RCC 7860 (cell line): ENCODE measurements at regions not wholly inside any gene's neighbourhood (a gene's known extent, or its start where the extent isn't known, plus 50 kb on each side); places are given as distances from the start of the nearest gene placed in this dataset.
"Not testable (repeated sequence)": the region's sequence is repeated elsewhere in the genome, so short reads cannot be mapped to it uniquely, and the experiment has no call there.

Source experiments
- DNase-seq: peaks from one replicate; pipeline ENCODE4 v3.0.0-alpha.2; 2015; ENCODE audit warnings: low spot score
- FAIRE-seq: peaks from 2 replicates; lab custom pipeline; 2012; peaks lifted over from hg19 to GRCh38; lab: Jason Lieb, UNC

DNA sequence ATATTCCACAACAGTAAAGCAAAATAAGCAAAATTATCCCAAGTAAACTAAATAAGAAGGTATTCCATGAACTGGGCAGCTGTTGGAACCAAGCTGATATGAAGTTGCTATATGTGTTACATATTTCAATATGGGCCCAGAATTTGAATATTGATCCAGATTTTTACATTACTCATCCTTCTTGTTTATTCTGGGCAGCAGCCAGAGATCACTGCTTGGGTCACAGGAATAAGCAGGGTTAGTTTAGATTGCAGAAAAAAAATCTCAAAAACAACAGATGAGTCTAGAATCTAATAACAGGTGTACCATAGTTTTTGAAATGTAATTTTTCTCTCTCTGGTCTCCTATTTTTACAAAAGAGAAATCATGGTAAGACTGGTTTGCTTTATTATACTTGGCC, 171.5 kb upstream of the NAMPT start:
- DNase-seq: no peak
- no peak for FAIRE-seq

DNA sequence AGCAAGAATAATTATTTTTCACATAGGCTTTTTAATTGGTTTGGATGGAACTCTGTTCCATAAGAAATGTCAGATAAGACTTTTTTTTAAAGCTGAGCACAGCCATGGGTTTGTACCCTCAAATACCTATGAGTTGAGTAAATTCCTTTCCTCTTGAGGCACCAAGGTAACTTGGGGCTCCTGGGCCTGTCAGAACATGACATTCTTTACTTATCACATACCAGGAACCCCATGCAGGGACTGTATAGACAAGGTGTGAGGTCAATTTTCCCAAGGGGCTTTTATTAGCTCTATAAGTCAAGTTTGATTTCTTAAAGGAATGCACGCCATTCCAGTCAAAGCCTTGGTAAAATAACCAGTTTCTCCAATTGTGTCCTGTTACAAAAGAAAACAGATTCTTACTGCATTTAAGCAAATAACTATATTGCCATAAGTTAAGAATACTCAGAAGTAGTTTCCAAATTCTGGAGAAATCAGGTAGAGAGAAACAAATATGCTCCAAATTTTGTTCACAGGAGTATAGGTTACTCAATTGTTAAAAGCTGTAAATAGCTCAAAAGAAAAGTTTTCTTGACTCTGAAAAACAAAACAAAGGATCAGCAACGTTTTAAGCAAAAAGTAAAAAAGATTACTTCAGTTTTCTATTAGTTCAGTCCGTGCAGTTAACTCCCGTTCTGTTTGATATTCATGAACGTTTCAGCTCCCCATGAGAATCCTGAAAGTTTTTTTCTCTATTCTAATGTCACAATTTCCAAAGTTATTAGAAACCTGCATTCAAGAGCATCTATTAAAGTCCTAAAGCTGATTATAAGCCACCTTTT, 167.5 kb upstream of the NAMPT start:
- FAIRE-seq (no peak), DNase-seq (no peak)

DNA sequence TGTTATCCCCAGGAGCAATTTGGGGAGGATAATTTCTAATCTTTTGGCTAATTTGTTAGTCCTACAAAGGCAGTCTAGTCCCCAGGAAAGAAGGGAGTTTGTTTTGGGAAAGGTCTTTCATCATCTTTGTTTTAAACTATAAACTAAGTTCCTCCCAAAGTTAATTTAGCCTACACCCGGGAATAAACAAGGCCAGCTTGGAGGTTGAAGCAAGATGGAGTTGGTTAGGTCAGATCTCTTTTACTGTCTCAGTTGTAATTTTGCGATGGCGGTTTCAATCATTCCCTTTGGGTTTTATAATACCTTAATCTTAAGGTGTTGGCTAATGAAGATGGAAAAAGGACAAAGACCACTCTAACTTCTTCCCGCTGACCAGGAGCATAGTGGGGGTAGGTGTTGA, 166.4 kb upstream of the NAMPT start:
- no peak for DNase-seq
- no peak for FAIRE-seq

DNA sequence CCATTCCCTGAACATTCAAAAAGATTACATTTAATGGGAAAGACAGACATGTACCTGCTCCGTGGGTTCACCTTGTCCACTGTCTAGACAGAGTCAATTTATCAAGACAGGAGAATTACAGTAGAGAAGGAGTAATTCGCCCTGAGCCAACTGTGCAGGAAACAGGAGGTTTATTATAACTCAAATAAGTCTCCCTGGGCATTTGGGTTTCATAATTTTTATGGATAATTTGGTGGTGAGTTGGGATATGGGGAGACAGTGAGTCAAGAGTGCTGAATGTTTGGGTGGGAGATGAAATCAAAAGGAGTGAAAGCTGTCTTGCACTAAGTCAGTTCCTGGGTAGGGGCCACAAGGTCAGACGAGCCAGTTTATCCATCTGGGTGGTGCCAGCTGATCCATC, 165.9 kb upstream of the NAMPT start:
- FAIRE-seq: no peak
- no peak for DNase-seq

DNA sequence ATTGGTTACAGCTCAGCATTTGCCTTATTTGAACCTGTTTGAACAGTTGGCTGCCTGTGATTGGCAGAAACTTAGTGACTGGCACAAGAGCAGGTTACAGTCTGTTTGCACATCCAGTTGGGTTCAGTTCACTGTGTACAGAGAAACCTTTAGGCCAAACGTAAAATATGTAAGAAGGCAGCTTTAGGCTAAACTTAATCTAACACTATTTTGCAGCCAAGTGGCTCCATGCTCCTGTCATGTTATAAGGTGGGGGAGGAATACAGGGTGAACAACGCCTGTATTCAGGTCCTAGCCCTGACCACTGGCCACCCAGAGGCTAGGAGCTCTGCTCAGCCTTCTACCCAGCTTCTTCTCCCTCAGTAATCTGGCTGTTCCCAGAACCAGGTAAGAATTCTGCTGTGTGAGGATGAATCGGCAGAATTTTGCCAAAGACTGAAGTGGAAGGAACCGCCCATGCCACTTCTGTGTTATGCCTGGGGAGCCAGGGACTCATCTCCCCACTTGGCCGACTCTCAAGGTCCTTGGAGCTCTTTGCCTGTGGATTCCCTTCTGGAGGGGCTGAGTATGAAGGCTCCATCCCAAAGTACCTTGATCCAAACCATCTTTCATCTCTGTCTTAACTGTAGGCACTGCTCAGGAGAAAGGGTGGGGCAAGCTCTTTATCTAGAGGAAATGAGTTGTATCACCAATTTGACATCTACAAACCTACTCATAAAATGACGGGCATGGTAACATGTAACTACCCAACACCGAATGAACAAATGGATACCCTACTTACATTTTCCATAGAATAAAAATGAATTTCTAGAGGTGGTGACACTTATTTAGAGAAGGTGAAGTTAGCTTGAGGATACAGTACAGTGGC, 164.4 kb upstream of the NAMPT start:
- FAIRE-seq (no peak), DNase-seq (no peak)

DNA sequence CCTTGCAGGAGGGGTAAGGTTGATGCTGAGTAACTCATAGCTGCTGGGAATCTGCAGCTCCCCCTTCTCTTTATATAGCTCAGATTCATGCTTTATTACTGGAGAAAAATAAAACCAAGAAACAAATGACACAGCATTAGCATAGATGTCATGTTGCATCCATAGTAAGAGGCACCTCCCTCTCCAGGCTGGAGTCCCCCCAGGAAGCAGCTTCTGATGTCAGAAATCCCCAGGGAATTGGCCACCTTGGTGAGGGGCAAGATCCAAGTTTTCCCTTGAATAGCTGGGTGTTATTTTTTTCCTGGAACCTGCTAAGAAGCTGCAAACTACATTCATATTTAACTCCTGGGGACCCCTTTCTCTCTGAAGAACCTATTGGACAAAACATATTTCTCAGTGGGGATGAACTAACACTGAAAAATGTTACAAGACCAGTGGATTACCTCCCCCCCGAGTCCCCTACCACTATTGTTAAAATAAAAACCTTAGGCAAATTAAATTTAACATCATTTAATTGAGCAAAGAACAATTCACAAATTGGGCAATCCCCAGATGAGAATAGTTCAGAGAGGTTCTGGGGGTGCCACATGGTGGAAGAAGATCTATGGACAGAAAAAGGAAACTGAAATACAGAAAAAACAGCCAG, 163.7 kb upstream of the NAMPT start:
- no peak for DNase-seq
- FAIRE-seq: no peak

DNA sequence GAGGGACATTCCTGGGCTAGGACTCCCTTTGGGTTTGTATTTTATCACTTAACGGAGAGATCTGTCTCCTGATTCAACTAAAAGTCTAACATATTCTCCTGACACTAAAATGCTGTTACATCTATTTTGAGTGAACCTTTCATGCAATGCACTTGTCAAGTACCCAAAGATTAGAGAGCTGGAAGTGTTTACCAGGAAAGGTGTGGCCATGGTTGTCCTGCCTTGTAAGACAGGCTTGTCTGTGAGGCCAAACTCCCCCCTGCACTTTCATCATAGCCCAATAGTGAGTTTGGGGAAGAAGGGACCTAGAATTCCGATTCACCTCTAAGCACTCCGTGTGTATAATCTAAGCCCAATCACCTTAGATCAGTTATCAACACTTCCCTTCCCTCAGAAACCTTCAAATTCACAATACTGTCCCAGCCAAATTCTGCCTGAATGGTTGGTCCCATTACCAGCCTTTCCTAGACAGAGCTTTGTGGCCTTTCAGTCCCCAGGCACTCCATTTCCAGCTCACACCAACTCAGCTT, 162.6 kb upstream of the NAMPT start:
- FAIRE-seq (no peak), DNase-seq (no peak)

DNA sequence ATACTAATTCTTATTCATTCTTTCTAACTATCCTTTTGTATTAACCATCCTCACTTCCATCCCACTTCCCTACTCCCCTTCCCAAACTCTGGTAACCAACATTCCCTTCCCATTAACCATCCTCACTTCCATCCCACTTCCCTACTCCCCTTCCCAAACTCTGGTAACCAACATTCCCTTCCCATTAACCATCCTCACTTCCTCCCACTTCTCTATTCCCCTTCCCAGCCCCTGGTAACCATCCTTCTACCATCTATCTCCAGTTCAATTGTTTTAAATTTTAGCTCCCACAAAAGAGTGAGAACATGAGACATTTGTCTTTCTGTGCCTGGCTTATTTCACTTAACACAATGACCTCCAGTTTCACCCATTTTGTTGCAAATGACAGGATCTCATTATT, 160.6 kb upstream of the NAMPT start:
- not testable (repeated sequence) for DNase-seq, FAIRE-seq

DNA sequence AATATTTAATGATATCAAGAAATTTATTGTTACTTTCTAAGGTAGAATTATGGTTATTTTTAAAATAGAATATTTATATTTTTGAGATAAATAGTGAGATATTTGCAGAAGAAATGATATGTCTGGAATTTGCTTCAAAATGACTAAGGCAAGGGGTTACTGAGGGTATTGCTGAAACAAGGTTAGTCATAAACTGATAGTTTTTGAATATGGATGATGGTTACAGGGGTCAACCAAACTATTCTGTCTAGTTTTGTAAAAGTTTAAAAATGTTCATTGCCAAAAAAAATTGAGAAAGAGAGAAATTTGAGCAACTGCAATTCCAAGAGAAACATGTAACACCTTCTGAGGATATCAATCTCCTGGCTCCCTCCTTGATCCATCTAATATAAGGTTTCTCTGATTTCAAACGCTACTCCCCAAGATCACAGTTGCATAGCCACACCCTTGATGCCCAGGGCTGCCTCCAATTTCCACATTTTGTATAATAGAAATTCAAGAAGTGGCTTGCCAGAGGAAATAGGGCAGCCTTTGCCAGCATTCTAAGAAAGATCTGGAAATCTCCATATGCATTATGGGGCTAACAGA, 159.4 kb upstream of the NAMPT start:
- FAIRE-seq (peak; percentile 69), DNase-seq (no peak)

DNA sequence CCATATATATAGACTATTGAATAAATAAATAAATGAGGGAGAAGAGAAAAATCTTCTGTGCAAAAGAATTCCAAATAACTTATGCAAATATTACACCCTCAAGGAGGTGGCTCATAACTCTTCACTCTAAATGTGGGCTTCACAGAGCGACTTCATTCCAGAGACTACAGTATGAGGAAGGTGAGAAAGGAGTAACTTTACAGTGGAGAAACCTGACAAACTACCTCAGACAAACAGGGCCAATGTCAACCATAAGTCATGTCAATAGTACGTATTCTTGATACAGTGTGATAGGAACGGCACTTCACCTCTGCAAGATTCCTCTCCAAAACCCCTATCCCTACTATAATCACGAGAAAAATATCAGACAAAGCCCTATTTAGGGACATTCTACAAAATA, 158.4 kb upstream of the NAMPT start:
- DNase-seq (no peak), FAIRE-seq (no peak)

DNA sequence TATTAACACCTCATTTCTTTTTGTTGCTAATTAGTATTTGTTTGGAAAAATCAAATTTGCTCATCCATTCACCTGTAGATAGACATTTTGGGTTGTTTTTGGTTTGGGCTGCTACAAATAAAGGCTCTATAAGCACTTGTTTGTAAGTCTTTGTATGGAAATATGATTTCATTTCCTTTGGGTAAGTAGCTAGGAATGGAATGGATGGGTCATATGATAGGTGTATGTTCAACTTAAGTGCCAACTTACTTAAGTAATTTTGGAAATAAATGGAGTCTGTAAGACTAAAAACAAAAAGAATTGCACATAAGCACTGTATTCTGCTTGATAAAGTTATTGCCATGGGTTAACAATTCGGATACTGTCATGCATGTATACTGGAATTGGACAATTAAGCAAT, 157.7 kb upstream of the NAMPT start:
- FAIRE-seq: no peak
- no peak for DNase-seq

DNA sequence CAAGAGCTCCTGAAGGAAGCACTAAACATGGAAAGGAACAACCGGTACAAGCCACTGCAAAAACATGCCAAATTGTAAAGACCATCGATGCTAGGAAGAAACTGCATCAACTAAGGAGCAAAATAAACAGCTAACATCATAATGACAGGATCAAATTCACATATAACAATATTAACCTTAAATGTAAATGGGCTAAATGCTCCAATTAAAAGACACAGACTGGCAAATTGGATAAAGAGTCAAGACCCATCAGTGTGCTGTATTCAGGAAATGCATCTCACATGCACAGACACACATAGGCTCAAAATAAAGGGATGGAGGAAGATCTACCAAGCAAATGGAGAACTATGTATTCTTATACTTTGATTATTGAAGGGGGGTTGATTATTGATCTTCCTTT, 156.6 kb upstream of the NAMPT start:
- not testable (repeated sequence) for DNase-seq, FAIRE-seq

DNA sequence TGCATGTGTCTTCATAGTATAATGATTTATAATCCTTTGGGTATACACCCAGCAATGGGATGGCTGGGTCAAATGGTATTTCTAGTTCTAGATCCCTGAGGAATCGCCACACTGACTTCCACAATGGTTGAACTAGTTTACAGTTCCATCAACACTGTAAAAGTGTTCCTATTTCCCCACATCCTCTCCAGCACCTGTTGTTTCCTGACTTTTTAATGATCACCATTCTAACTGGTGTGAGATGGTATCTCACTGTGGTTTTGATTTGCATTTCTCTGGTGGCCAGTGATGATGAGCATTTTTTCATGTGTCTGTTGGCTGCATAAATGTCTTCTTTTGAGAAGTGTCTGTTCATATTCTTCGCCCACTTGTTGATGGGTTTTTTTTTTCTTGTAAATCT, 152.2 kb upstream of the NAMPT start:
- not testable (repeated sequence) for FAIRE-seq, DNase-seq

DNA sequence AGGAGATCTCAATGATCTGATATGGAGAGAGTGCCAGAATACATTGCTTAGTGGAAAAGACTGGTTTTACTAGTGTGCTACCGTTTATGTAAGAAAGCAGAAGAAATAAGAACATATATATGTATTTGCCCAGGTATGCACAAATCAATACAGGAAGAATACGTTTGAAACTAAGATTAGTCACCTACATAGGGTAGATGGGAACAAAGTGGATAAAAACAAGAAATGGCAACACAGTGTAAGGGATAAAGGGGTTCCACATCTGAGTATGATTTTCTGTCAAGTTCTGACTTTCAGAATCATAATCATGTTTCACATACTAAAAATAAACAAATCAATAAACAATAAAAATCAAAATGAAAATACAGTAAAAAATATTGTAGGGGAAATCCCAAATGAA, 148.6 kb upstream of the NAMPT start:
- no peak for DNase-seq
- FAIRE-seq: no peak

DNA sequence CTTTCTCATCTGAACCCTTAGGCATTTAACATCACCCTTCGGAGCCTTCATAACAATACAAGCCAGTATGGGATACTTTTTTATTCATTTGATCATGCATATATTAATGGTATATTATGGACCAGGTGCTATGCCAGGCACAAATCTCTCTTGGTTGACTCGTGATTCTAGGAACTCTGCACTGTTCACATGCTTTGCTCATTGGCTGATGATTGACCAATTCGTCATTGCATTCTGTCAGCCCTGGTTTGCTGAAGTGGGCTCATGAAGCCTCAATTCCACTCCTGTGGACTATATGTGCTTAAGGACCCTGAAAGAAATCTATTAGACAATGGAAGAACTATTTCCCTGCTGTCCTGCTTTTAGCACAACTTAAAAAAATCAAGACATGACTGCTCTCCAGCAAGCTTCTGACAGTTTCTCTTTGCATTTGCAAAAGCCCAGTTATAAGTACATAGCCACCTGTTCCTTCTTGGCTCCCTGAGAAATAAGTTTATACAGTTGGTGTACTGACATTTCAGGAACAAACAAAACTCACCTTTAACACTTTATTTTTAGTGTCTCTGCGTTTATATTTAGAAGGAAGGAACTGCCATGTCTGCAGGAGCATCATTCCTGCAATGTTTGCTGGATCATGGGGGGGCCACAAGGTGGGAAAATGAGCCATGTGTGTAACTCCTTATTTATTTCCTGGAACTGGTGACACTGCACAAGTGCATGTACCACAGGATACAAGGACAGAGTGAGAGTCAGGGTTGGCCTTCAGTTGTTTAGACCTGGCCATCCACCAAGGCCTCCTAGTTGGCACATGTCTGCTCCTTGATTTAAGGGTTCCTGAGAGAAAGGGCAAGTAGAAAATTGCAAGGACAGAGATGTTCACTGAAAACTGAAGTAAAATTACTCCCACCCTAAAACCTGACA, 146.0 kb upstream of the NAMPT start:
- DNase-seq: no peak
- no peak for FAIRE-seq

DNA sequence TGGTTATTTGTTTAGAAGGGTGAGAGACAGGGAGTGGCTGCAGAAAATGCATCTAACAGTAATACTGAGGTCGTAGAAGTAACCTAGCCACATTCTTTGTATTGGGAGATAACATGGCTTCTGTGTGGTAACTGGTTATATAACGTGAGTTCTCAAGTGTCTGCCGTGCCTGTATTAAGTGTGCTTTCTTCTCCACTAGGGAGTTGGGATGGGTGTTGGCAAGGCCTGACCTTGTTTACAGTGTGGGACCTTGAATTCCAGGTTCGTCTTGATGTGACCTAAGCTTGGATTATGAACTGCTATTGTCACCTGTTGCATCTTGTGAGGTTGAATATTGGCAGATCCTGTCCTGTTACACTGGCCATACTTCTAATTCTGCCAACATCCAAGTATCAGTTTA, 145.3 kb upstream of the NAMPT start:
- DNase-seq: no peak
- no peak for FAIRE-seq

DNA sequence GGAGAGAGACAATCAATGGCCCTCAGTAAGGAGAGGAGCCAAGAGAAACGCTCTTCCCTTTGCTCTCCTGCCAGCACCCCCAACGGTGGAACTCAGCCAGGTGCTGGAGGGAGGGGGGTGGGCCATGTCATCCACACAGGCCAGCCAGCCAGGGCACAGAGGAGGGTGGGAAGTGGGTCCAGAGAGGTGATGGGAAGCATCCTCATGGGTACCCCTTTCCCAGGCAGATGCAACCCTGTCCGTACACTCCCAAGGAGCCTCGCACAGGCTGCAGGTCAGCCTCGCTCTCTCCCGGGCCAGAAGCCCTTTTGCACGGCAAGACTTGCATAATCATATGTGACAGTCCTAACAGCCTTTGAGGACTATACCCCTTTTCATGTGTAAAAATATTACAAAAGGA, 142.0 kb upstream of the NAMPT start:
- no peak for DNase-seq
- no peak for FAIRE-seq

DNA sequence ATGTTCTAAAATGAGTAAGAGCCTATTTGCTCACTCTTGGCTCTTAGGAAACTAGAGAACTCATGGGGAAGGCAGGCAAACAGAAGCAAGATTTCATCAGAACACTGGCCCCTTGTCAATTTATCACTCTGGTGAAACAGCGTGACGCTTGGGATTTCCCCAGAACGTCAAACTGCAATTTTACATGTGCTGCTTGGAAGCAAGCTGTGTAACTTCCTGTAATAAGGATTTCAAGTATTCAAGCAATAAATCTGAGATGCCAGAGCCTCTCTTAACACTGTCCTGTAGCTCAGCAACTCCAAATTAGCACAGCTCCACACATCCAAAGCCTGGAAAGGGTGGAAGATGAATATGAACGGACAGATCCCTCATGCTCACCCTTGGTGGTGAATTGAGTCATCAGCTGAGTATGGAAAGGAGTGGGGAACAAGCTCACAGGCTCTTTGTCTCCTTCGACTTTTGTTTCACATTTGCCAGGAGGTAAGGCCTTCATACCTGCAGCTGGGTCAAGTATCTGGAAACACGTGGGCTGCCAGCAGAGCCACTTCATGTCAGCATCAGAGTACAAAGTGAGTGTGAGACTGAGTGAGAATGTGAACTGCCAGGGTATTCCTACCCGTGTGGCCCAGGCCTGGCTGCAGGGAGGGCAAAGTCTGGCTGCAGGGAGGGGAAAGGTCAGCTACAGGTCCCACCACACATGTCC, 140.4 kb upstream of the NAMPT start:
- FAIRE-seq (peak; percentile 72), DNase-seq (peak; percentile 90)

DNA sequence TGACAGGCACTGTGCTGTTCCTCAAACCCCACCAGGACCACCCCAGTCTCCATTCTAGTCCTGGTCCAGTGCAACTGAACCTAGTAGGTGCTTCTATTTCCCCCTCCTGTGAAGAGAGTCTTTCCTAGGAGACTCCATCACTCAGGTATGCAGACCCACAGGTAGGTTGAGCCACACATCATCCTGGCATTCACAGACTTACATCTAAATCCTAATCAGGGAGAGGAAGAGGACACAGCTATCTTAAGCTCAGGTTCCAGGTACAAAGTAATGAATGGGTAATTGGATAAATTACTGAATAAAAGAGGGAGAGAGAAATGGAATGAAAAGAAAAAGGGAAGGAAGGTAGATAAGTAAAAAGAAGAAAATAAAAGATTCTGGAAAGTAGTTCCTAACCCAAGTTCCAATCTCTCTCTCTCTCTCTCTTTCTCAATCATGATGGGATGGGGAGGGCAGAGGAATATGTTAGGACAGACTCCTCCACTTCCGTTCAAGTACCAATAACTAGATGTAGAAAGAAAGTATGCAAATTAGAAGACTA, 139.8 kb upstream of the NAMPT start:
- FAIRE-seq: no peak
- no peak for DNase-seq
